AG20443 (cell line): ENCODE measurements at regions not wholly inside any gene's neighbourhood (a gene's known extent, or its start where the extent isn't known, plus 50 kb on each side); places are given as distances from the start of the nearest gene placed in this dataset.

Experiments
- DNase-seq: peaks from one replicate; pipeline ENCODE4 v3.0.0; 2012; ENCODE audit warnings: low spot score, mixed read lengths

GRCh38 chr16:86366481-86366880 lies 143.8 kb upstream of the FOXF1 start:
- DNase-seq: no peak

- no peak for DNase-seq
Observed at GRCh38 chr16:86367291-86368072, 142.8 kb upstream of the FOXF1 start.

- DNase-seq: no peak
Observed at GRCh38 chr16:86368261-86368660, 142.1 kb upstream of the FOXF1 start.

- DNase-seq: no peak
Observed at GRCh38 chr16:86370062-86370461, 140.3 kb upstream of the FOXF1 start.

DNA sequence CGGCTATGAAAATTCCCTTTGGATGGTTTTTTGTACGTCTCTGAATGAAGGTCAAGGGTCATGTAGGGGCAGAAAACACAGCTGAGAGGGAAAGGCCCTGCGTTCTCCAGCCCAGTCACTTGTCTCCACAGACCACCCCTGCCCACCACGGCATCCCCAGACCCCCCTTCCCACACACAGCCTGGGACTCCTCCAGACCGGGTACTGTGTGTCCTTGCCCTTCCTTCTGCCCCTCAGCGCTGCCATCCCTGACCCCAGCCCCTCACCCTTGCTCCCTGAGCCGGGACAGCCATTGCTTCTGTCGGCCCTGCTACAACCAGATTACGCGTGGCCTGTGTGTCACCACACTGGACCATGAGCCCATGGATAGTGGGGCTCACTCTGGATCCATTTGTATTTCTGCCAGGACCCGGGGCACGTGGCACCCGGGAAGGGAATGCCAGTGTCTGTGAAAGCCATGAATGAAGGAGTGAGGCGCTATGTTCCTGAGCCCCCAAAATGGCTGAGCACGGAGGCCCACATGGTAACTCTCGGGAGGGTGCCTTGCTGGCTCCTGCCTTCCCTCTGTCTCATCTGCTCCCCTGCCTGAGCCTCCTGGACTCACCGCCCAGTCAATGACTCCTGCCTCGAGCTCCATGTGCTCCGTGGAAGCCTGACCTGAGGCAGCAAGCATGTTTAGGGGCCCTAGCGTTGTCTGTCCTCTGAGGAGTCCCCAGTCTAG lies 139.1 kb upstream of the FOXF1 start:
- DNase-seq: no peak

- DNase-seq: no peak
Observed at GRCh38 chr16:86372193-86372592, 138.1 kb upstream of the FOXF1 start.

GRCh38 chr16:86373276-86373901 lies 136.9 kb upstream of the FOXF1 start:
- DNase-seq: no peak

GRCh38 chr16:86374603-86375130 lies 135.7 kb upstream of the FOXF1 start:
- DNase-seq: no peak

DNA sequence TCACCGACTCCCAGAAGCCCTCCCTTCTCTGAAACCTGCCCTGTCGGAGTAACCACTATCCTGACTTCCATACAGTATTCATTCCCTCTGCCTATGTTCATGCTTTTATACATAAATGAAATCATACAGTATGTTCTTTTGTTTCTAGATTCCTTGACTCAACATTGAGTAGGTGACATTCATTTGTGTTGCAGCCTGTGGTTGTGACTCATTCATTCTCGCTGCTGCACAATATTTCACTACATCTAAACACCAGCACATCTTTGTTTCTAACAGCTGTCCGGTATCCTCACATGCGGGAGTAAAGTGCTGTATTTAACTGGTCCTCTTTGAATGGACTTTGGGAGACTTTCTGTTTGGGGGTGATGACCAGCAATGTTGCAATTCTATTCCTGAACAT lies 135.0 kb upstream of the FOXF1 start:
- DNase-seq: peak; percentile 76

DNA sequence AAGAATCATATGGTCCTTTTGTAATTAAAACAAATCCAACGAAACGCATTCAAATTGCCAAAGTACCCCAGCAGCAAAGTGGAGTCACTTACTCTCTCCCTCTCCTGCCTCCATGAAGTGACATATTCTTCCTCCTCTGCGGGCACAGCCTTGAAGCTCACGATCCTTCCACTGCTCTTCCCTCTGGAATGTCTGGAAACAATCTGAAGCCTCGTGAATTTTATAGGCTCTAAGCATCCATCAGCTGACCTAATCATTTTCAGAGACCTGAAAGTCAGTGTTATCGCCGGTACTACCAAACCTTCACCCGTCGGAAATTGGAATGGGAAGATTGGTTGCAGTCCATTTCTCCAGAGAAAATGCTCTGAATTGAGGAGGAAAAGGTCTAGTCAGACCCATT lies 134.5 kb upstream of the FOXF1 start:
- peak; percentile 24 for DNase-seq

DNA sequence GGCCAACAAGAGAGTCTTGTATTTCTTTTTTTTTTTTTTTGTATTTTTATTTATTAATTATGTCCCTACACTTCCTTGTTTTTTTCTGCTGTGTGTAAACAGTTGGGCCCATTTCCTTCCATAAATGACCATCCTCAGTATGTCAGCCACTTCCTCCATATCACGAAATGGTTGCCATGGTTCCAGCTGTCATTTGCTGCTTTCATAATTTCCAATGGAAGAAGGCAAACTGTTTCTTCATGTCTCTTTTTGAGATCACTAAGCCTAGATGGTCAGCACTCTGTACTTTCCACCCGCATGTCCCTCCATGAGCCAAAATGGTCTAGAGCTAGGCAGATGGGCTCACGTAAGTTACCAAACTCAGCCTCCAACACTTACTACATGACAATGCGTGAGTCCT lies 133.5 kb upstream of the FOXF1 start:
- no peak for DNase-seq

- DNase-seq: no peak
Observed at GRCh38 chr16:86377251-86378022, 132.9 kb upstream of the FOXF1 start.

- DNase-seq: no peak
Observed at GRCh38 chr16:86378128-86378527, 132.2 kb upstream of the FOXF1 start.

GRCh38 chr16:86378831-86379504 lies 131.4 kb upstream of the FOXF1 start:
- no peak for DNase-seq

- peak; percentile 62 for DNase-seq
Observed at GRCh38 chr16:86379505-86379846, 130.9 kb upstream of the FOXF1 start.

DNA sequence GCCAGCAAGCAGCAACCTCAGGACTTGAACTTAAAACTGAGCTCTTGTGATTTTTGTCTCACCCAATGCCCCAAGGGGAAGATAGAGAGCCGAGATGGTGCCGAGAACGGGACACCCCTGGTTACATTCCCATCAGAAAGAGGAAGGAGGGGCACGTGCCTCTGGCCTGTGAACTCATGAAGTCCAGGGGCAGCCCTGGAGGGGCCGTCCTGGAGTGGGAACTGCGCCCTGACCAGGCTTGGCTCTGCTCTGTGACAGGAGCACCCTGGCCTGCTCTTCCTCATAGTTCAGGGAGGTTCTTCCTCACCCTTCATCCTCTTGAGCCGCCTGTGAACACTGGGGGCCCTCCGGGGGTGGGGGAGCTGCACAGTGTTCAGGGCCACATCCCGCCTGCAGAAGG lies 130.3 kb upstream of the FOXF1 start:
- no peak for DNase-seq

- no peak for DNase-seq
Observed at GRCh38 chr16:86381491-86381890, 128.8 kb upstream of the FOXF1 start.

- DNase-seq: no peak
Observed at GRCh38 chr16:86382067-86382773, 128.1 kb upstream of the FOXF1 start.

- DNase-seq: no peak
Observed at GRCh38 chr16:86382774-86383407, 127.4 kb upstream of the FOXF1 start.

- DNase-seq: peak; percentile 82
Observed at GRCh38 chr16:86383488-86384262, 126.7 kb upstream of the FOXF1 start.
